HG03135 (cell line): ENCODE measurements at regions not wholly inside any gene's neighbourhood (a gene's known extent, or its start where the extent isn't known, plus 50 kb on each side); places are given as distances from the start of the nearest gene placed in this dataset.
A peak's percentile ranks its signal among the peaks of the same experiment; 100 is the strongest.
"Not testable (repeated sequence)": the region's sequence is repeated elsewhere in the genome, so short reads cannot be mapped to it uniquely, and the experiment has no call there.

Experiments
- ATAC-seq: cut with Tn5 transposase; IDR thresholded peaks from one replicate; pipeline ENCODE4 v1.9.1; 2021; ENCODE audit warnings: mild to moderate bottlenecking, moderate library complexity; ENCODE audit not compliant: unreplicated experiment

- ATAC-seq, result not testable (repeated sequence)
Measured at GRCh38 chr12:92375504-92375903, 229.9 kb upstream of the BTG1 start.

GRCh38 chr12:92370828-92371227 lies 225.2 kb upstream of the BTG1 start:
- ATAC-seq, result no peak

GRCh38 chr12:92369636-92370035 lies 224.0 kb upstream of the BTG1 start:
- no peak for ATAC-seq

GRCh38 chr12:92369056-92369455 lies 223.4 kb upstream of the BTG1 start:
- no peak for ATAC-seq

GRCh38 chr12:92365836-92366235 lies 220.2 kb upstream of the BTG1 start:
- ATAC-seq, result no peak

GRCh38 chr12:92365333-92365732 lies 219.7 kb upstream of the BTG1 start:
- ATAC-seq, result no peak

- ATAC-seq, result peak; percentile 73
Measured at GRCh38 chr12:92363295-92364146, 217.9 kb upstream of the BTG1 start.

- ATAC-seq, result peak; percentile 38
Measured at GRCh38 chr12:92362785-92363184, 217.1 kb upstream of the BTG1 start.

GRCh38 chr12:92362126-92362525 lies 216.5 kb upstream of the BTG1 start:
- no peak for ATAC-seq

GRCh38 chr12:92360543-92360942 lies 214.9 kb upstream of the BTG1 start:
- ATAC-seq, result no peak

GRCh38 chr12:92359581-92360209 lies 214.0 kb upstream of the BTG1 start:
- no peak for ATAC-seq

GRCh38 chr12:92357584-92358261 lies 212.1 kb upstream of the BTG1 start:
- ATAC-seq, result no peak

- ATAC-seq, result no peak
Measured at GRCh38 chr12:92356425-92356824, 210.8 kb upstream of the BTG1 start.

GRCh38 chr12:92349635-92350034 lies 204.0 kb upstream of the BTG1 start:
- ATAC-seq, result no peak

GRCh38 chr12:92342574-92342973 lies 196.9 kb upstream of the BTG1 start:
- ATAC-seq, result no peak

GRCh38 chr12:92341065-92341668 lies 195.5 kb upstream of the BTG1 start:
- ATAC-seq, result no peak

- ATAC-seq, result no peak
Measured at GRCh38 chr12:92340441-92341064, 194.9 kb upstream of the BTG1 start.

- ATAC-seq, result no peak
Measured at GRCh38 chr12:92340003-92340402, 194.4 kb upstream of the BTG1 start.

GRCh38 chr12:92339198-92339821 lies 193.7 kb upstream of the BTG1 start:
- no peak for ATAC-seq

GRCh38 chr12:92338671-92339070 lies 193.0 kb upstream of the BTG1 start:
- no peak for ATAC-seq

GRCh38 chr12:92338102-92338501 lies 192.5 kb upstream of the BTG1 start:
- no peak for ATAC-seq
